H1 (cell line): ENCODE measurements at regions not wholly inside any gene's neighbourhood (a gene's known extent, or its start where the extent isn't known, plus 50 kb on each side); places are given as distances from the start of the nearest gene placed in this dataset.

Experiments used
- CTCF ChIA-PET: fragments of 300-600 bp; sonication (Branson Sonifier 250); formaldehyde crosslinking; loops from one replicate; lab custom pipeline; 2021; ENCODE audit not compliant: partially characterized antibody; lab: Charles Lee
- POLR2A ChIA-PET: fragments of 300-600 bp; sonication (Branson Sonifier 250); formaldehyde crosslinking; loops from one replicate; lab custom pipeline; 2021; ENCODE audit warnings: inconsistent platforms; ENCODE audit not compliant: partially characterized antibody; lab: Charles Lee
- DNase-seq, 2 experiments: peaks; one replicate each; pipeline versions ENCODE4 v3.0.0 to v3.0.0-alpha.2; 2010 to 2022; ENCODE audit warnings: low spot score in 2 of 2, low read depth in 1 of 2, mixed read lengths in 1 of 2
- FAIRE-seq: peaks from 2 replicates; lab custom pipeline; 2011; peaks lifted over from hg19 to GRCh38; lab: Jason Lieb, UNC
- H2AFZ ChIP-seq: 2 replicates; pipeline ENCODE4 v1.8.1; 2012; ENCODE audit warnings: low read length, inconsistent platforms
- H2AK5ac ChIP-seq: 2 replicates; pipeline ENCODE4 v1.6.1; 2013; ENCODE audit warnings: low read depth, low read length
- H2BK120ac ChIP-seq: replicated peaks from 2 replicates; pipeline ENCODE3; 2013; ENCODE audit warnings: low read depth, low read length, inconsistent platforms
- H2BK12ac ChIP-seq: 2 replicates; pipeline ENCODE4 v1.6.1; 2013; ENCODE audit warnings: low read depth, low read length
- H2BK15ac ChIP-seq: 2 replicates; pipeline ENCODE4 v1.6.1; 2013; ENCODE audit warnings: low read length
- H2BK20ac ChIP-seq: 2 replicates; pipeline ENCODE4 v1.6.1; 2013; ENCODE audit warnings: low read length
- H2BK5ac ChIP-seq: 2 replicates; pipeline ENCODE4 v1.6.1; 2013; ENCODE audit warnings: low read depth, low read length
- H3K14ac ChIP-seq: 2 replicates; pipeline ENCODE4 v1.6.1; 2013; ENCODE audit warnings: inconsistent platforms; ENCODE audit not compliant: insufficient read length
- H3K18ac ChIP-seq: 2 replicates; pipeline ENCODE4 v1.6.1; 2013; ENCODE audit warnings: low read length; ENCODE audit errors: extremely low read depth
- H3K23ac ChIP-seq: 2 replicates; pipeline ENCODE4 v1.6.1; 2013; ENCODE audit warnings: inconsistent platforms; ENCODE audit not compliant: insufficient read length
- H3K23me2 ChIP-seq: 2 replicates; pipeline ENCODE4 v1.6.1; 2013; ENCODE audit warnings: low read depth, low read length
- H3K27ac ChIP-seq: 2 replicates; pipeline ENCODE4 v1.6.1; 2011; ENCODE audit warnings: low read depth, low read length, inconsistent platforms
- H3K27me3 ChIP-seq, 4 experiments: replicated peaks in 1 of 4; 1 replicate in 1 of 4; 2 replicates in 3 of 4; pipeline versions ENCODE4 v1.6.1 to v1.8.1; 2011 to 2013; ENCODE audit warnings: low read length in 3 of 4, mild to moderate bottlenecking in 3 of 4, inconsistent platforms in 2 of 4, mixed read lengths in 2 of 4, moderate library complexity in 1 of 4; ENCODE audit not compliant: control insufficient read depth in 3 of 4, insufficient read depth in 3 of 4; ENCODE audit errors: extremely low read depth in 1 of 4
- H3K36me3 ChIP-seq, 4 experiments: 2 replicates each; pipeline versions ENCODE4 v1.6.1 to v1.8.1; 2011 to 2013; ENCODE audit warnings: mild to moderate bottlenecking in 4 of 4, low read length in 3 of 4, moderate library complexity in 2 of 4, control low read depth in 1 of 4, inconsistent platforms in 1 of 4; ENCODE audit not compliant: insufficient read depth in 4 of 4, control insufficient read depth in 2 of 4
- H3K4ac ChIP-seq: replicated peaks from 2 replicates; pipeline ENCODE3; 2013; ENCODE audit warnings: low read length, low read depth, mixed read lengths, inconsistent platforms; ENCODE audit not compliant: insufficient read length
- H3K4me1 ChIP-seq, 4 experiments: replicated peaks in 1 of 4; 1 replicate in 1 of 4; 2 replicates in 3 of 4; pipeline versions ENCODE4 v1.6.1 to v1.8.1; 2011 to 2013; ENCODE audit warnings: low read length in 3 of 4, inconsistent platforms in 2 of 4, mixed read lengths in 1 of 4; ENCODE audit not compliant: insufficient read depth in 4 of 4, control insufficient read depth in 3 of 4
- H3K4me2 ChIP-seq, 2 experiments: 2 replicates each; pipeline versions ENCODE4 v1.6.1 to v1.8.1; 2011 to 2013; ENCODE audit warnings: low read depth in 2 of 2, low read length in 2 of 2, control low read depth in 1 of 2, inconsistent platforms in 1 of 2, mild to moderate bottlenecking in 1 of 2; ENCODE audit not compliant: insufficient read depth in 1 of 2
- H3K4me3 ChIP-seq, 4 experiments: fragments of 200-600, 300-600 bp in 1 of 4; sonication (generic), shearing (Covaris generic), sonication (Bioruptor Twin) in 1 of 4; 2 replicates each; pipeline versions ENCODE4 v1.5.1 to v1.8.1; 2011 to 2016; ENCODE audit warnings: low read length in 4 of 4, low read depth in 3 of 4, control low read depth in 2 of 4, inconsistent platforms in 2 of 4, mild to moderate bottlenecking in 2 of 4, mixed read lengths in 1 of 4, moderate library complexity in 1 of 4; ENCODE audit not compliant: insufficient read depth in 2 of 4; ENCODE audit errors: extremely low read depth in 1 of 4
- H3K56ac ChIP-seq: replicated peaks from 2 replicates; pipeline ENCODE3; 2013; ENCODE audit warnings: low read depth, mild to moderate bottlenecking, mixed read lengths, low read length, inconsistent platforms; ENCODE audit not compliant: insufficient read length
- H3K79me1 ChIP-seq: 2 replicates; pipeline ENCODE4 v1.6.1; 2013; ENCODE audit warnings: low read depth, low read length, control low read depth
- H3K79me2 ChIP-seq, 2 experiments: 2 replicates each; pipeline versions ENCODE4 v1.6.1 to v1.8.1; 2012 to 2013; ENCODE audit warnings: low read length in 2 of 2, mild to moderate bottlenecking in 2 of 2, inconsistent platforms in 1 of 2; ENCODE audit not compliant: insufficient read depth in 2 of 2, control insufficient read depth in 1 of 2
- H3K9ac ChIP-seq, 4 experiments: replicated peaks in 1 of 4; 1 replicate in 1 of 4; 2 replicates in 3 of 4; pipeline versions ENCODE4 v1.6.1 to v1.8.1; 2011 to 2013; ENCODE audit warnings: low read depth in 3 of 4, low read length in 3 of 4, control low read depth in 2 of 4, mild to moderate bottlenecking in 2 of 4, moderate library complexity in 2 of 4, inconsistent platforms in 1 of 4; ENCODE audit errors: extremely low read depth in 1 of 4
- H3K9me3 ChIP-seq, 2 experiments: 2 replicates each; pipeline versions ENCODE4 v1.6.1 to v1.8.1; 2012 to 2013; ENCODE audit warnings: mild to moderate bottlenecking in 2 of 2, moderate library complexity in 2 of 2, control low read depth in 1 of 2, inconsistent platforms in 1 of 2, low read depth in 1 of 2, low read length in 1 of 2, mixed read lengths in 1 of 2; ENCODE audit not compliant: insufficient read depth in 2 of 2
- H4K20me1 ChIP-seq, 2 experiments: replicated peaks in 1 of 2; 2 replicates each; pipeline versions ENCODE3 to v1.8.1; 2011 to 2013; ENCODE audit warnings: inconsistent platforms in 2 of 2, low read length in 2 of 2, mild to moderate bottlenecking in 1 of 2; ENCODE audit not compliant: insufficient read depth in 2 of 2, control insufficient read depth in 1 of 2
- H4K5ac ChIP-seq: 2 replicates; pipeline ENCODE4 v1.6.1; 2013; ENCODE audit warnings: low read length, low read depth, mixed read lengths, inconsistent platforms; ENCODE audit not compliant: insufficient read length
- H4K8ac ChIP-seq: 2 replicates; pipeline ENCODE4 v1.8.0; 2013; ENCODE audit warnings: mild to moderate bottlenecking, moderate library complexity, low read length, inconsistent platforms; ENCODE audit not compliant: insufficient read depth; ENCODE audit errors: extremely low read depth
- H4K91ac ChIP-seq: replicated peaks from 2 replicates; pipeline ENCODE3; 2013; ENCODE audit warnings: low read length, mixed read lengths, inconsistent platforms; ENCODE audit not compliant: insufficient read length
- BCL11A ChIP-seq, 2 experiments: IDR thresholded peaks; one replicate each; pipeline ENCODE4 v1.6.1; 2011; ENCODE audit warnings: low read depth in 2 of 2, low read length in 2 of 2, mild to moderate bottlenecking in 2 of 2
- CHD1 ChIP-seq: IDR thresholded peaks from 2 replicates; pipeline ENCODE4 v1.6.1; 2012; ENCODE audit warnings: low read depth, low read length, improper control_type of control experiment
- GABPA ChIP-seq: IDR thresholded peaks from 2 replicates; pipeline ENCODE4 v1.6.1; 2011; ENCODE audit warnings: mild to moderate bottlenecking, low read length, moderate library complexity, borderline replicate concordance; ENCODE audit not compliant: insufficient read depth
- GTF2F1 ChIP-seq: IDR thresholded peaks from 2 replicates; pipeline ENCODE4 v1.6.1; 2012; ENCODE audit warnings: low read depth, low read length, improper control_type of control experiment, borderline replicate concordance
- HDAC2 ChIP-seq, 2 experiments: fragments of 300-600 bp in 1 of 2; sonication (generic) in 1 of 2; IDR thresholded peaks; 2 replicates each; pipeline ENCODE4 v1.6.1; 2011 to 2012; ENCODE audit warnings: low read depth in 2 of 2, low read length in 2 of 2, mild to moderate bottlenecking in 2 of 2, moderate library complexity in 2 of 2, borderline replicate concordance in 1 of 2, inconsistent platforms in 1 of 2
- MAFK ChIP-seq: IDR thresholded peaks from 2 replicates; pipeline ENCODE4 v1.6.1; 2012; ENCODE audit warnings: low read depth, mild to moderate bottlenecking, improper control_type of control experiment, low read length
- SP2 ChIP-seq: IDR thresholded peaks from 2 replicates; pipeline ENCODE4 v1.6.1; 2012; ENCODE audit warnings: mild to moderate bottlenecking, low read length, inconsistent platforms
- SP4 ChIP-seq: IDR thresholded peaks from 2 replicates; pipeline ENCODE4 v1.6.1; 2012; ENCODE audit warnings: low read length, inconsistent platforms
- WGBS, 2 experiments: shearing (Covaris generic) in 1 of 2; methylation state at CpG; one replicate each; pipeline versions ENCODE4 v1.1.6 to v1.1.7; 2013 to 2015; ENCODE audit warnings: low lambda C conversion rate in 2 of 2, mixed read lengths in 2 of 2, inconsistent platforms in 1 of 2, low coverage in 1 of 2, missing lambda C conversion rate in 1 of 2; ENCODE audit not compliant: insufficient replicate concordance in 2 of 2, insufficient coverage in 1 of 2, insufficient read length in 1 of 2; ENCODE audit errors: extremely low coverage in 1 of 2, missing lambda C conversion rate in 1 of 2; 5-methylcytosine and 5-hydroxymethylcytosine counted together
- TF ChIP-seq, protein P1 (sequence below): IDR thresholded peaks from 2 replicates; pipeline ENCODE4 v1.6.1; 2012; ENCODE audit warnings: inconsistent platforms
- TF ChIP-seq, protein P2 (sequence below), 3 experiments: IDR thresholded peaks; 1 replicate in 2 of 3; 2 replicates in 1 of 3; pipeline versions ENCODE4 v1.5.1 to v1.6.1; 2011; ENCODE audit warnings: low read length in 3 of 3, mild to moderate bottlenecking in 3 of 3, inconsistent platforms in 2 of 3, low read depth in 1 of 3, moderate library complexity in 1 of 3; ENCODE audit not compliant: insufficient read depth in 1 of 3; ENCODE audit errors: control extremely low read depth in 1 of 3

DNA sequence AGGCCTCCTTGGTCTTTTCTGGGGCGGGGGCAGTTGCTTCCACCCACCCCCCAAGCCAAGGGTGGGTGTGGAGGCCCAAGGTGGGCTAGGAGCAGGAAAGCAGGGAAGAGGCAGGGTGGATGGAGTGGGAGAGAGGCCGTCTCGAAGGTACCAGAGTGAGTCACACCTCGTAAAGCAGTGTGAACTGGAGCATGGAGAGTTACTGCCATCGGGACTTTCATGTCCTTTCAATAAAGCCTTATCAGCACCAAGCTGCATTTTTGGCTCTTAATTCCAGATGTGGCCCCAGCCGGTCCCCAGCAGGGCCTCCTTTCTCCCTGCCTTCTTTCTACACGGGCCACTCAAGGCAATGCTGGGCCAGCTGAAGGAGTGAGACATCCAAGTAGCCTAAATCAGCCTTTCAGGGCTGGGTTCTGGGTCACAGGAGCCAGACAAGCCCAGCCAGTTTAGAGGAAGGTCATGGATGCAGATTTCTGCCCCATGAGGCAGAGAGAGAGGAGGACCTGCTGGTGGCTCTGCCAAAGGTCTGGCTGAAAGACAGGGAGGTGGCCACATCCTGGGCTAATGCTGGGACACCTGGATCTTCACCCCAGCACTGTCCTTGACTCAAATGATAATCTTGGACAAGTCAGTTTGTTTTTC lies 59.0 kb upstream of the CD82 start:
- 87% methylated on average over 7 of the region's 7 CpGs; no CpG with 5 or more reads in 1 of the 2 experiments for WGBS, 2 experiments
- peaks cover 2% of the 10 kb centered on the region; the same call in 1 of the 2 replicates for H3K79me1 ChIP-seq
- no peak overlapping the region for H2BK12ac ChIP-seq
- H2BK5ac ChIP-seq, result no peak overlapping the region
- CTCF ChIA-PET, result no interaction called here
- H3K27ac ChIP-seq, result no peak overlapping the region
- no peak overlapping the region for H3K14ac ChIP-seq
- H3K56ac ChIP-seq, result no peak overlapping the region
- no peak overlapping the region for H3K23ac ChIP-seq
- FAIRE-seq (no peak), DNase-seq (no peak)
- no peaks in the 10 kb centered on the region for H3K9me3 ChIP-seq
- H2BK15ac ChIP-seq, result no peak overlapping the region
- no peak overlapping the region for H3K9ac ChIP-seq
- H3K18ac ChIP-seq, result no peak overlapping the region
- no peak overlapping the region for H2AK5ac ChIP-seq
- peaks cover 0 to 2% (median 0%) of the 10 kb centered on the region in 4 experiments; a peak in 3 of 7 replicates for H3K27me3 ChIP-seq
- POLR2A ChIA-PET, result no interaction called here
- no peak overlapping the region; the same call in 1 of the 2 replicates for H4K8ac ChIP-seq
- peaks cover 0 to 4% of the 10 kb centered on the region in 2 experiments for H4K20me1 ChIP-seq
- no peak overlapping the region for H4K91ac ChIP-seq
- no peak overlapping the region for H2BK20ac ChIP-seq
- H3K23me2 ChIP-seq, result peaks cover 8% of the 10 kb centered on the region; the same call in 1 of the 2 replicates
- no peak overlapping the region for H2AFZ ChIP-seq
- no peak overlapping the region for H2BK120ac ChIP-seq
- H3K79me2 ChIP-seq, result no peaks in the 10 kb centered on the region
- H4K5ac ChIP-seq, result no peak overlapping the region
- no peaks in the 10 kb centered on the region for H3K36me3 ChIP-seq
- H3K4ac ChIP-seq, result no peak overlapping the region
- H3K4me2 ChIP-seq, result no peak overlapping the region
- H3K4me1 ChIP-seq, result no peaks in the 10 kb centered on the region
- no peak overlapping the region for H3K4me3 ChIP-seq
- TF ChIP-seq, protein P1, sequence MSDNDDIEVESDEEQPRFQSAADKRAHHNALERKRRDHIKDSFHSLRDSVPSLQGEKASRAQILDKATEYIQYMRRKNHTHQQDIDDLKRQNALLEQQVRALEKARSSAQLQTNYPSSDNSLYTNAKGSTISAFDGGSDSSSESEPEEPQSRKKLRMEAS, result no peak
- no peak for TF ChIP-seq GABPA
- no peak for TF ChIP-seq SP2
- TF ChIP-seq BCL11A (IDR thresholded peaks at IDR 0.05; ENCODE audit: low read depth in 2 of 2, low read length in 2 of 2), result no peak
- no peak for TF ChIP-seq HDAC2 (IDR thresholded peaks at IDR 0.05; ENCODE audit: borderline replicate concordance in 1 of 2, low read depth in 2 of 2, low read length in 2 of 2)
- no peak for TF ChIP-seq CHD1
- no peak for TF ChIP-seq MAFK
- TF ChIP-seq, protein P2, sequence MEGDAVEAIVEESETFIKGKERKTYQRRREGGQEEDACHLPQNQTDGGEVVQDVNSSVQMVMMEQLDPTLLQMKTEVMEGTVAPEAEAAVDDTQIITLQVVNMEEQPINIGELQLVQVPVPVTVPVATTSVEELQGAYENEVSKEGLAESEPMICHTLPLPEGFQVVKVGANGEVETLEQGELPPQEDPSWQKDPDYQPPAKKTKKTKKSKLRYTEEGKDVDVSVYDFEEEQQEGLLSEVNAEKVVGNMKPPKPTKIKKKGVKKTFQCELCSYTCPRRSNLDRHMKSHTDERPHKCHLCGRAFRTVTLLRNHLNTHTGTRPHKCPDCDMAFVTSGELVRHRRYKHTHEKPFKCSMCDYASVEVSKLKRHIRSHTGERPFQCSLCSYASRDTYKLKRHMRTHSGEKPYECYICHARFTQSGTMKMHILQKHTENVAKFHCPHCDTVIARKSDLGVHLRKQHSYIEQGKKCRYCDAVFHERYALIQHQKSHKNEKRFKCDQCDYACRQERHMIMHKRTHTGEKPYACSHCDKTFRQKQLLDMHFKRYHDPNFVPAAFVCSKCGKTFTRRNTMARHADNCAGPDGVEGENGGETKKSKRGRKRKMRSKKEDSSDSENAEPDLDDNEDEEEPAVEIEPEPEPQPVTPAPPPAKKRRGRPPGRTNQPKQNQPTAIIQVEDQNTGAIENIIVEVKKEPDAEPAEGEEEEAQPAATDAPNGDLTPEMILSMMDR (IDR thresholded peaks at IDR 0.05; ENCODE audit: control extremely low read depth in 1 of 3, insufficient read depth in 1 of 3, low read depth in 1 of 3, low read length in 3 of 3), result no peak
- no peak for TF ChIP-seq GTF2F1
- no peak for TF ChIP-seq SP4
